Right atrium auricular region (tissue), 2 donors: ENCODE measurements at regions not wholly inside any gene's neighbourhood (a gene's known extent, or its start where the extent isn't known, plus 50 kb on each side); places are given as distances from the start of the nearest gene placed in this dataset.
A peak's percentile ranks its signal among the peaks of the same experiment; 100 is the strongest.

Experiments used
- DNase-seq: peaks from one replicate; pipeline ENCODE4 v3.0.0-alpha.2; 2019; ENCODE audit warnings: low spot score
- H3K27ac ChIP-seq, 2 donors: fragments of 200-600 bp; sonication (generic); 1 replicate in 1 of 2; 2 replicates in 1 of 2; pipeline ENCODE4 v1.5.1; 2016 to 2019
- H3K27me3 ChIP-seq, 2 donors: fragments of 200-600 bp; sonication (generic); one replicate each; pipeline versions ENCODE4 v1.5.1 to v1.6.0; 2017 to 2019
- H3K36me3 ChIP-seq: fragments of 200-600 bp; sonication (generic); one replicate; pipeline ENCODE4 v1.5.1; 2016
- H3K4me1 ChIP-seq, 2 donors: fragments of 200-600 bp; sonication (generic); one replicate each; pipeline versions ENCODE4 v1.5.1 to v1.6.0; 2017 to 2019
- H3K4me3 ChIP-seq, 2 donors: fragments of 200-600 bp; sonication (generic); 1 replicate in 1 of 2; 2 replicates in 1 of 2; pipeline ENCODE4 v1.5.1; 2017 to 2019; ENCODE audit warnings: mild to moderate bottlenecking in 1 of 2, moderate library complexity in 1 of 2
- H3K9me3 ChIP-seq, 2 donors: fragments of 200-600 bp; sonication (generic); one replicate each; pipeline ENCODE4 v1.5.1; 2019
- TF ChIP-seq, protein P1 (sequence below), 2 donors: fragments of 200-600 bp; sonication (generic); IDR thresholded peaks; one replicate each; pipeline ENCODE4 v1.5.1; 2019; ENCODE audit warnings: antibody characterized with exemption in 2 of 2

DNA sequence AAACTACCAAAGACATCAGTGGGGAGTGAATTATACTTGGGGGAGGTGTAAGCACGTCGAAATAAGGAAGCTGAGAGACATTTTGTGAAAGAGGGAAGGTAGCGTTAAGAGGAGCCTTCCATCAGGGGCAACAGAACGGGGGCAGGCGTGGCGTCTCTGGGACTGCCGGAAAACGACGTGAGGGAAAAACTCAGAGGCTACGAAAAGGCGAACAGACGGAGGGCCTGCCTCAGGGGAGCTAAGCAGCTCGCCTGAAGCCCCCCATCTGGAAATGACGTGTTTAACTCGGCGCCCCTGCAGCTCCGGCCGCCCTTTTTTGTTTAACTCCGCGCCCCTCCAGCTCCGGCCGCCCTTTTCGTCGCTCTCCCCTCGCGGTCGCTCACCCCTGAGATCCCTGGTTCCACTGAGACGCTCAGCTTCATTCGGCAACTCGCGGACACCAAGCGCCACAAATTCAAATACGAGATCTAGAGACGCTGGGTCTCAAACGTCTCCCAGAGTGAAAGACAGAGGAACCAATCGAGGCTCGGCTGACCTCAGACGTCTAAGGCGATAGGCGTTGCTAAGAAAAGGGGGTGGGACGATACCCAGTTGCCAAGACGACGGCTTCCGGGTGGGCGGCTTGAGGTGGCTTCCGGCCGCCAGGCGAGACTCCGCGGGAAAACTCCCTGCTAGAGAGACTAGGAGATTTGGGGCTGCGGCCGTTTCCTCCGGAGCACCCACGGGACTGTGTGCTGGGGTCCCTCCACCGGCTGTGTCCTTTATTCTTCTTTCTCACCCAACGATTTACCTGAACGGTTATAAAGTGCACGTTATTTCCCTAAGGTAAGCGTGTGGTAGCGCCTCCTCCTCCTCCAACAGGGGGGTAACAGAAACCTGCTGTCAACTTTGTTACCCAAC is 383.2 kb downstream of the ZFHX3 start:
- peak overlapping the region in 1 of 2 donors; percentile 61 for H3K27ac ChIP-seq
- peaks cover 0 to 16% of the 10 kb centered on the region in 2 donors for H3K4me1 ChIP-seq
- no peaks in the 10 kb centered on the region for H3K9me3 ChIP-seq
- H3K4me3 ChIP-seq = peak overlapping the region; percentile 60 to 83
- H3K36me3 ChIP-seq = no peaks in the 10 kb centered on the region
- DNase-seq = peak; percentile 96
- TF ChIP-seq, protein P1, sequence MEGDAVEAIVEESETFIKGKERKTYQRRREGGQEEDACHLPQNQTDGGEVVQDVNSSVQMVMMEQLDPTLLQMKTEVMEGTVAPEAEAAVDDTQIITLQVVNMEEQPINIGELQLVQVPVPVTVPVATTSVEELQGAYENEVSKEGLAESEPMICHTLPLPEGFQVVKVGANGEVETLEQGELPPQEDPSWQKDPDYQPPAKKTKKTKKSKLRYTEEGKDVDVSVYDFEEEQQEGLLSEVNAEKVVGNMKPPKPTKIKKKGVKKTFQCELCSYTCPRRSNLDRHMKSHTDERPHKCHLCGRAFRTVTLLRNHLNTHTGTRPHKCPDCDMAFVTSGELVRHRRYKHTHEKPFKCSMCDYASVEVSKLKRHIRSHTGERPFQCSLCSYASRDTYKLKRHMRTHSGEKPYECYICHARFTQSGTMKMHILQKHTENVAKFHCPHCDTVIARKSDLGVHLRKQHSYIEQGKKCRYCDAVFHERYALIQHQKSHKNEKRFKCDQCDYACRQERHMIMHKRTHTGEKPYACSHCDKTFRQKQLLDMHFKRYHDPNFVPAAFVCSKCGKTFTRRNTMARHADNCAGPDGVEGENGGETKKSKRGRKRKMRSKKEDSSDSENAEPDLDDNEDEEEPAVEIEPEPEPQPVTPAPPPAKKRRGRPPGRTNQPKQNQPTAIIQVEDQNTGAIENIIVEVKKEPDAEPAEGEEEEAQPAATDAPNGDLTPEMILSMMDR (IDR thresholded peaks at IDR 0.05) = peak in 1 of 2 donors; percentile 17
- H3K27me3 ChIP-seq = no peaks in the 10 kb centered on the region

DNA sequence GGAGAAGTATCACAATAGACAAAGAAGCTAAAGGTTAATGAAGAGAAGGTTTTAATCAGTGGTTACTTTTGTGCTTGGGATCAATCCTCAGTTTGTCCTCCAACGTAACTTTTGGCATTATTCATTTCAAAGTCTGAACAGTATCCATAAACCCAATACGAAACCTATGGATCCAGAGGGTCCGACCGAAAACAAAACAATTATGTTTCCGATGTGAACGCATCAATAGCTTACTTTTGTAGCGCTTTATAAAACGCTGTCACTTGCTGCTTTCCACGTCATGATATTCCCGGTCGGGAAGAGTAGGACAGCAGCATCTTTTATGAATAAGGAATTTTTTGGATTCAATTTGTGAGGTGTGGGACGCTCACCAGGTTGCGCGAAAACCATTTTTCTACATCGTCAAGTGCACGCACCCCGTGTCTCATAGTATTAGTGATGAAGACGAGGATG is 383.8 kb downstream of the ZFHX3 start:
- peaks cover 0 to 16% of the 10 kb centered on the region in 2 donors for H3K4me1 ChIP-seq
- H3K9me3 ChIP-seq = no peaks in the 10 kb centered on the region
- peak overlapping the region in 1 of 2 donors; percentile 61 for H3K27ac ChIP-seq
- H3K27me3 ChIP-seq = no peaks in the 10 kb centered on the region
- no peak for DNase-seq
- H3K4me3 ChIP-seq = peak overlapping the region; percentile 60 to 83
- TF ChIP-seq, protein P1 (IDR thresholded peaks at IDR 0.05) = no peak
- no peaks in the 10 kb centered on the region for H3K36me3 ChIP-seq

DNA sequence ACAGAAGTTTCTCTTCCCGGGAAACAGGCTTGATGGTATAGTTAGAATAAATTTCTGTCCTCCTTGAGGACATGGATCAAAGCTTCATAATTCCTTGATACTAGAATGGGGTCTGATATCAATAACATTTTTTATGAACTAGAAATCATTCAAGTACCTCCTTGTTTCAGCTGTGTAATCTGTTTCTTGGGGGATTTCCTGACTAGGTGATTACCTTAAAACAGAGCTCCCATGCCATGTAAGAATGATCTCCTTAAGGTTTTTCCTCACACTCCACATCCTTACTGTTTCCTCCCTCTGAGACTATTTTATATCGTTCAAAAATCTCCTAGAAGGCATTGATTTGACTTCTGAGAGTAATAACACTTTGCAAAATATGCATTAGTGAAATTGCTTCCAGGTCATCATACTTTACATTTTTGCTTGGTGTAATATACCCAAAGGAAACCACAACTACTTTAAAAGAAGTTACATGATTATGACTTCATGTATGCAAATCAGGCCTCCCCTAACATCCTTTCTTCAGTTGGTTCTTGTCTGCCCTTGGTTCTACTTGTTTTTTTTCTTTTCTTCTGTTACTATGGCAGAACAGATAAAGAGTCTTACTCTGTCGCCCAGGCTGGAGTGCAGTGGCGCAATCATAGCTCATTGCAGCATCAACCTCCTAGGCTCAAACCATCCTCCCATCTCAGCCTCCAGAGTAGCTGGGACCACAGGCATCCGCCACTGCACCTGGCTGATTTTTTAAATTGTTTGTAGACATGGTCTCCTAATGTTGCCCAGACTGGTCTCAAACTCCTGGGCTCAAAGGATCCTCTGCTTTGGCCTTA is 388.8 kb downstream of the ZFHX3 start:
- Histone ChIP-seq H3K4me3 (no peak overlapping the region), H3K27ac (no peak overlapping the region), H3K9me3 (no peaks in the 10 kb centered on the region), H3K27me3 (no peaks in the 10 kb centered on the region), H3K4me1 (peaks cover 0 to 5% of the 10 kb centered on the region in 2 donors), H3K36me3 (no peaks in the 10 kb centered on the region)
- TF ChIP-seq, protein P1 (IDR thresholded peaks at IDR 0.05) = no peak
- DNase-seq = no peak

DNA sequence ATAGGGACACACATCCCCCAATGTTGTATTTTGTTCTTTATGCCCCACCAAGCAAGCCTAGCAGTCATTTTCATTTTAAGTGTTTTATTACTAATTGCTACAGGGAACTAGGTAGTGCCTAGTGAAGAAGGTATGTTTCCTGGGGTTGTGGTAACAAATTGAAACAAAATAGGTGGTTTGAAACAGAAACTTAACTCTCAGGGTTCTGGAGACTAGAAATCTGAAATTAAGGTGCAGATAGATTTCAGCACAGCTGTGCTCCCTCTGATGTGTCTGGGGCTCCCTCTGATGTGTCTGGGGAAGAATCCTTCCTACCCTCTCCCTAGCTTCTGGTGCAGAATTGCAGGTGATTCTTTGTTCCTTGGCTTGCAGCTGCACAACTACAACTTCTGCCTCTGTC is 390.1 kb downstream of the ZFHX3 start:
- no peaks in the 10 kb centered on the region for H3K27me3 ChIP-seq
- TF ChIP-seq, protein P1 (IDR thresholded peaks at IDR 0.05) = no peak
- no peak overlapping the region for H3K4me3 ChIP-seq
- no peaks in the 10 kb centered on the region for H3K36me3 ChIP-seq
- no peaks in the 10 kb centered on the region for H3K4me1 ChIP-seq
- H3K9me3 ChIP-seq = no peaks in the 10 kb centered on the region
- no peak for DNase-seq
- H3K27ac ChIP-seq = no peak overlapping the region

DNA sequence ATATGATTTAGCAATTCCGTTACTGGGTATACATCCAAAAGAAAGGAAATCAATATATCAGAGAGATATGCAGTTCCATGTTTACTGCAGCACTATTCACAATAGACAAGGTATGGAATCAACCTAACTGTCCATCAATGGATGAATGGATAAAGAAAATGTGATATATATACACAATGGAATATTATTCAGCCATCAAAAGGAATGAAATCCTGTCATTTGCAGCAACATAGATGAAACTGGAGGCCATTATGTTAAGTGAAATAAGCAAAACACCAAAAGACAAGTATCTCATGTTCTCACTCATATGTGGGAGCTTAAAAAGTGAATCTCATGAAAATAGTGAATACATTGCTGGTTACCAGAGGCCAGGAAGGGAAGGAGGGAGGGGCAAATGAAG is 390.8 kb downstream of the ZFHX3 start:
- Histone ChIP-seq H3K27me3 (no peaks in the 10 kb centered on the region), H3K4me3 (no peak overlapping the region), H3K27ac (no peak overlapping the region), H3K9me3 (no peaks in the 10 kb centered on the region), H3K36me3 (no peaks in the 10 kb centered on the region), H3K4me1 (no peaks in the 10 kb centered on the region)
- TF ChIP-seq, protein P1 (IDR thresholded peaks at IDR 0.05) = no peak
- DNase-seq = no peak
